PFSK-1 (cell line): ENCODE measurements at regions not wholly inside any gene's neighbourhood (a gene's known extent, or its start where the extent isn't known, plus 50 kb on each side); places are given as distances from the start of the nearest gene placed in this dataset.

ENCODE experiments used
- FOXP2 ChIP-seq: optimal IDR thresholded peaks from 2 replicates; pipeline ENCODE3; 2011; ENCODE audit warnings: borderline replicate concordance, control low read depth, inconsistent platforms; ENCODE audit not compliant: insufficient read depth; ENCODE audit errors: extremely low read length, extremely low read depth
- POLR2AphosphoS5 ChIP-seq: IDR thresholded peaks from 2 replicates; pipeline ENCODE4 v1.6.1; 2012; ENCODE audit warnings: low read depth, mild to moderate bottlenecking, control low read depth, low read length, moderate library complexity
- SIN3A ChIP-seq: IDR thresholded peaks from 2 replicates; pipeline ENCODE4 v1.6.1; 2012; ENCODE audit warnings: mild to moderate bottlenecking, low read length, moderate library complexity, borderline replicate concordance; ENCODE audit not compliant: insufficient read depth
- TAF1 ChIP-seq: IDR thresholded peaks from 2 replicates; pipeline ENCODE4 v1.6.1; 2012; ENCODE audit warnings: low read length, control low read depth, borderline replicate concordance; ENCODE audit not compliant: insufficient read depth
- TF ChIP-seq, protein P1 (sequence below), 2 experiments: IDR thresholded peaks; 2 replicates each; pipeline versions ENCODE4 v1.6.1 to v1.8.0; 2011 to 2012; ENCODE audit warnings: low read depth in 2 of 2, low read length in 2 of 2, control low read depth in 1 of 2, inconsistent platforms in 1 of 2, mild to moderate bottlenecking in 1 of 2, moderate library complexity in 1 of 2; ENCODE audit not compliant: insufficient read depth in 1 of 2

DNA sequence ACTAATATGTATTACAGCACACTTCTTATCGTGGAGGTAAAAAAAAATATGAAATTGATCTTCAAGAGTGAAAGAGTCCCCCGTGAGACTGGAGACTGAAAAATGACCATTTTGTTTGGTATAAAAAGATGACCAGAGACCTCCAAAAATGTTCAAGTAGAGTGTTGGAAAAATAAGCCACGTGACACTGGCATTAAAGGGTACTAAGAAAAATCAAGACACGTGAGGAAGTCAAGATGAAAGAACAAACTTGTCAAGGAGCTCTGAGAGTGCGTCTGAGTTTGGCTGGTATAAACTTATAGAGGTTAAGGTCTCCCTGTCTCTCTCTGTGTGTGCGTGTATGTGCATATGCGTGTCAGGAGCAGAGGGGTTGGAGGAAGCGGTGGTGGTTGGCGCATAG lies 362.7 kb upstream of the COBL start:
- TF ChIP-seq FOXP2 (no peak), POLR2AphosphoS5 (no peak), TAF1 (no peak), SIN3A (no peak)
- TF ChIP-seq, protein P1, sequence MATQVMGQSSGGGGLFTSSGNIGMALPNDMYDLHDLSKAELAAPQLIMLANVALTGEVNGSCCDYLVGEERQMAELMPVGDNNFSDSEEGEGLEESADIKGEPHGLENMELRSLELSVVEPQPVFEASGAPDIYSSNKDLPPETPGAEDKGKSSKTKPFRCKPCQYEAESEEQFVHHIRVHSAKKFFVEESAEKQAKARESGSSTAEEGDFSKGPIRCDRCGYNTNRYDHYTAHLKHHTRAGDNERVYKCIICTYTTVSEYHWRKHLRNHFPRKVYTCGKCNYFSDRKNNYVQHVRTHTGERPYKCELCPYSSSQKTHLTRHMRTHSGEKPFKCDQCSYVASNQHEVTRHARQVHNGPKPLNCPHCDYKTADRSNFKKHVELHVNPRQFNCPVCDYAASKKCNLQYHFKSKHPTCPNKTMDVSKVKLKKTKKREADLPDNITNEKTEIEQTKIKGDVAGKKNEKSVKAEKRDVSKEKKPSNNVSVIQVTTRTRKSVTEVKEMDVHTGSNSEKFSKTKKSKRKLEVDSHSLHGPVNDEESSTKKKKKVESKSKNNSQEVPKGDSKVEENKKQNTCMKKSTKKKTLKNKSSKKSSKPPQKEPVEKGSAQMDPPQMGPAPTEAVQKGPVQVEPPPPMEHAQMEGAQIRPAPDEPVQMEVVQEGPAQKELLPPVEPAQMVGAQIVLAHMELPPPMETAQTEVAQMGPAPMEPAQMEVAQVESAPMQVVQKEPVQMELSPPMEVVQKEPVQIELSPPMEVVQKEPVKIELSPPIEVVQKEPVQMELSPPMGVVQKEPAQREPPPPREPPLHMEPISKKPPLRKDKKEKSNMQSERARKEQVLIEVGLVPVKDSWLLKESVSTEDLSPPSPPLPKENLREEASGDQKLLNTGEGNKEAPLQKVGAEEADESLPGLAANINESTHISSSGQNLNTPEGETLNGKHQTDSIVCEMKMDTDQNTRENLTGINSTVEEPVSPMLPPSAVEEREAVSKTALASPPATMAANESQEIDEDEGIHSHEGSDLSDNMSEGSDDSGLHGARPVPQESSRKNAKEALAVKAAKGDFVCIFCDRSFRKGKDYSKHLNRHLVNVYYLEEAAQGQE (IDR thresholded peaks at IDR 0.05; ENCODE audit: insufficient read depth in 1 of 2, low read depth in 2 of 2, low read length in 2 of 2) = no peak

DNA sequence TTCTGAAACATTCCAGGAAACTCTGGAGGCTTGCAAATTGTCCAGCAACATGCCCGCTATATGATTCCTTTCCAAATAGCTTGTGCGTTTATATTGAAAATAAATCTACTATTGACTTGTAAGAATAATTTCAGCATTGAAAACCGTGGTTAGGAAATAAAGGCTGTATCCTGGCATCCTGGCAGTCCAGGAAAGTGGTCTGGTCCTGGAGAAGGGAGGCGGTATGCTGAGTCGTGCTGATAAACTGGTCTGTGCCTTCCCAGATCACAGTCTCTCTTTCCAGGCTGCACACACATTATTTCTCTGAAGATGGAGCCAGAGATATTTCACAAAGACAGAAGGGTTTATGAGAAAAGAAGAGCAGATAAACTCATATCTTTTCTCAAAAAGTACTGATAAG lies 350.1 kb upstream of the COBL start:
- no peak for TF ChIP-seq POLR2AphosphoS5
- TF ChIP-seq FOXP2 = no peak
- no peak for TF ChIP-seq SIN3A
- TF ChIP-seq, protein P1 (IDR thresholded peaks at IDR 0.05; ENCODE audit: insufficient read depth in 1 of 2, low read depth in 2 of 2, low read length in 2 of 2) = no peak
- no peak for TF ChIP-seq TAF1

DNA sequence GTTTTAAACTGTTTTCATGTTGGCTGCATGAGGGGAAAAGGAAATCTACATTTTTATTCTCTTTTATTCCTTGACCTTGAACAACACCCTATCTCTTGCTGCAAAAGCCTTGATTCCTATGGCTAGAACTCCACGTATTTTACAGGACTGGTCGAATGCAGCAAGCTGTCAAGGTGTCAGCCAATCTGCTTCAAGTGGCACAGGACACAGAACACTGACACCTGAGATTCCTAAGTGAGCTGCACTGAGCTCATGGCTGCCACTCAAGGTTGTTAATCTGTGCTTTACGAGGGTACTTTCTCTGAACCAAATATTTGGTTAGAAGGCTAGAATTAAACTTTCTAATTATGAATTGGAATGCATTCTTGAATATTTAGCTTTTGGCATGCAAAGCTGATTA lies 349.7 kb upstream of the COBL start:
- TF ChIP-seq SIN3A (no peak), FOXP2 (no peak), TAF1 (no peak), POLR2AphosphoS5 (no peak)
- TF ChIP-seq, protein P1 (IDR thresholded peaks at IDR 0.05; ENCODE audit: insufficient read depth in 1 of 2, low read depth in 2 of 2, low read length in 2 of 2) = no peak

DNA sequence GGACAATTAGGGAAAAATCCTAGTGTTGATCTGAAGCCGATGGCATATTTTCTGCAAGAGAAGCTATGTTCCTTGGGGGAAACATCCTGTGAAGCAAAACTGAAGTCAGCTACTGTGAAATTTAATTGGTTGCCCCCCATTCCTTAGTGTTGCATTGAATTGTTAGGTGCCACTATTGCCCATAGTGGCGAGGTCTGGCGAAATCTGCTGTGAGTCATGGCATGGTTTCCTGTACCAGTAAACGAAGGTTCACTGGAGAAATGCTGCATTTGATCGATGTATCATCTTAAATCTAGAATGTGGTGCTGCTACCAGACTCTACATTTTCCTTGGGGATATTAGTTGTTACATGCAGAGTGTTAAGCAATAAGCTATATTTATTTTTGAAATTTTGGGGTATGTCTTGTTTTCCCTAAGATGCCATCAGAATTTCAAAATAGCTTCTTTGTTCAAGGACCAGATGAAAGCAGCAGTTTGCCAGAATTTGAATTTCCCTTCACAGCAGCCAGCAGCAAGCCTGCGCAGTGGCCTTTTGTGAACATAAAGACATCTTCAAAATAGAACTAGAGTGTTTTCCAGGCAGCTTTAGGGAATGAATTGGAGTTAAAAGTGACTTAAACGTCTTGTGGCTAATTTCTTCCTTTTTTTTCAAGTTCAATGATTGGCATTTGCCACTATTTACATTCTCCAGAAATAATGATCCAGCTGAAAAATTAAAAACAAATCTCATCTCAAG lies 348.6 kb upstream of the COBL start:
- TF ChIP-seq TAF1 (no peak), POLR2AphosphoS5 (no peak), FOXP2 (no peak), SIN3A (no peak)
- TF ChIP-seq, protein P1 (IDR thresholded peaks at IDR 0.05; ENCODE audit: insufficient read depth in 1 of 2, low read depth in 2 of 2, low read length in 2 of 2) = no peak

DNA sequence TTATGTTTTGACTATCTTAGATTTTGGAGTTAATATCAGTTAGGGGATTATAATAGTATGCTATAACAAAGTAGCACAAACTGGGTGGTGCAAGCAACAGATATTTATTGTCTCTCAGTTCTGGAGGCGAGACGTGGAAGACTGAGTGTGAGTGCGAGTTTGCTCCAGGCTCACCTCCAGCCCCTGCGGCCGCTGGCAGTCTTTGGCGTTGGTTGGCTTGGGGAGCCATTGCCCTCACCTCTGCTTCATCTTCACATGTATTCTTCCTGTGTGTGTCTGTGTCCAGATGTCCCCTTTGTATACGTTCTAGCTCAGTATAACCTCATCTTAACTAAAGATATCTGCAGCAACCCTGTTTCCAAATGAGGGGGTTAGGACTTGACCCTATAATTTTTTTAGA lies 343.9 kb upstream of the COBL start:
- no peak for TF ChIP-seq FOXP2
- TF ChIP-seq SIN3A = no peak
- no peak for TF ChIP-seq POLR2AphosphoS5
- TF ChIP-seq, protein P1 (IDR thresholded peaks at IDR 0.05; ENCODE audit: insufficient read depth in 1 of 2, low read depth in 2 of 2, low read length in 2 of 2) = no peak
- TF ChIP-seq TAF1 = no peak
